Caco-2 (cell line): ENCODE measurements at regions not wholly inside any gene's neighbourhood (a gene's known extent, or its start where the extent isn't known, plus 50 kb on each side); places are given as distances from the start of the nearest gene placed in this dataset.

Source experiments
- BruUV-seq: library from RNA; stranded (reverse); fragments of 400-500 nt; replicated peaks from 2 replicates; lab custom pipeline; 2021; lab: Mats Ljungman, UMichigan
- CTCF ChIA-PET: fragments of 300-600 bp; sonication (Branson Sonifier 250); formaldehyde crosslinking; loops from one replicate; lab custom pipeline; 2022; ENCODE audit warnings: antibody characterized with exemption; lab: Charles Lee
- POLR2A ChIA-PET: fragments of 300-600 bp; sonication (Branson Sonifier 250); formaldehyde crosslinking; loops from one replicate; lab custom pipeline; 2022; ENCODE audit warnings: antibody characterized with exemption; lab: Charles Lee
- DNase-seq, 2 experiments: peaks; one replicate each; pipeline versions ENCODE4 v3.0.0 to v3.0.0-alpha.2; 2020 to 2022
- H3K27me3 ChIP-seq: replicated peaks from 2 replicates; pipeline ENCODE4 v1.6.0; 2011; ENCODE audit warnings: low read length; ENCODE audit not compliant: control insufficient read depth, insufficient read depth
- H3K36me3 ChIP-seq: 2 replicates; pipeline ENCODE4 v1.5.1; 2011; ENCODE audit warnings: low read length; ENCODE audit not compliant: control insufficient read depth, insufficient read depth
- H3K4me1 ChIP-seq: fragments of 250-450 bp; sonication (Bioruptor Pico); 2 replicates; pipeline ENCODE4 v1.5.1; 2020; ENCODE audit warnings: mild to moderate bottlenecking
- H3K4me3 ChIP-seq: 2 replicates; pipeline ENCODE4 v1.5.1; 2011; ENCODE audit warnings: low read depth, mild to moderate bottlenecking, control low read depth, low read length
- H3K9me3 ChIP-seq: fragments of 250-450 bp; sonication (Bioruptor Pico); 2 replicates; pipeline ENCODE4 v1.5.1; 2020; ENCODE audit warnings: mild to moderate bottlenecking, moderate library complexity
- H3K27ac Mint-ChIP-seq: one replicate; pipeline ENCODE4 v1.8.0; 2022; ENCODE audit warnings: mixed read lengths; ENCODE audit not compliant: unreplicated experiment
- H3K27me3 Mint-ChIP-seq: one replicate; pipeline ENCODE4 v1.8.0; 2022; ENCODE audit warnings: mixed read lengths; ENCODE audit not compliant: insufficient read depth, unreplicated experiment
- H3K36me3 Mint-ChIP-seq: one replicate; pipeline ENCODE4 v1.8.0; 2022; ENCODE audit warnings: mild to moderate bottlenecking, mixed read lengths; ENCODE audit not compliant: insufficient read depth, unreplicated experiment
- H3K4me1 Mint-ChIP-seq: one replicate; pipeline ENCODE4 v1.8.0; 2022; ENCODE audit warnings: low read depth, mixed read lengths; ENCODE audit not compliant: unreplicated experiment
- H3K4me3 Mint-ChIP-seq: one replicate; pipeline ENCODE4 v1.8.0; 2022; ENCODE audit warnings: mild to moderate bottlenecking, moderate library complexity, mixed read lengths; ENCODE audit not compliant: unreplicated experiment
- H3K9me3 Mint-ChIP-seq: one replicate; pipeline ENCODE4 v1.8.0; 2022; ENCODE audit warnings: mixed read lengths; ENCODE audit not compliant: unreplicated experiment
- intact Hi-C: fragments of 100-400 bp; cut with micrococcal nuclease; formaldehyde crosslinking; loops from one replicate; pipeline ENCODE4 v1.10.0; 2022; ENCODE audit not compliant: unreplicated experiment
- TF ChIP-seq, protein P1 (sequence below), 2 experiments: fragments of 200-600 bp in 1 of 2; IDR thresholded peaks; 1 replicate in 1 of 2; 2 replicates in 1 of 2; pipeline versions ENCODE4 v1.5.1 to v1.8.0; 2011 to 2022; ENCODE audit warnings: antibody characterized with exemption in 1 of 2, control low read depth in 1 of 2, inconsistent platforms in 1 of 2, low read depth in 1 of 2, low read length in 1 of 2, mild to moderate bottlenecking in 1 of 2, moderate library complexity in 1 of 2; ENCODE audit not compliant: insufficient read depth in 1 of 2, severe bottlenecking in 1 of 2, unreplicated experiment in 1 of 2

DNA sequence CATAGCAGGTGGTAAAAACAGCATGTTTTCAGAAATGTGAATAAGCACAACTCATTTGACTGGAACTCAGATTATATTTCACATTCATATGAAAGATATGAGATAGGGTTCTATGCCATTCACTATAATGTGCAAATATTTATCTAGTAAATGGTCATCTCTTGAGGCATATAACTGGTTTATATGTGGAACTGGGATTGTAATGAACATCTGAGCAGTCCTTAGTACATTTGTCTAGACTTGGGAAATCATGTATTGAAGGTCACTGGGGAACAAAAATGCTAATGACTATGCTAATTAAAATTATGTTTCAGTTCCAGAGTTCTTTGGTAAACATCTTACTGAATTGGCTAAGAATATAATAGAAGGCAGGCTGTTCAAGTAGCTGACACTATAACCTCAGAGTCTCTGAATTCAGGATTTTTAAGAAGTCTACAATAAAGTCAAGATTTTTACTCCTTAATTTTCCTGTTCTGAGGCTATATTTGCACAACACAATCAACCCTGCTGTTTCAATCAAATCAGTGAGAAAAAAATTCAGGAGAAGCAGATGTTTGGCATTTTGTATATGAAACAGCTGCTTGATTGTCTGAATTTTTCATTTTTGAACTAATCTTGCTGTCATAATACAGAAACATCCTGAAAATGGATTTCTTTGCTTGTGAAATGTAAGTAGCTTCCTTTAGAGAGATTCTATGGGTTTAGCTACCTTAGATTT is 244.8 kb upstream of the RGS18 start:
- BruUV-seq, result no TSS peak
- Histone ChIP-seq H3K4me1 (peaks cover 16% of the 10 kb centered on the region; the same call in 1 of the 2 replicates), H3K9me3 (no peaks in the 10 kb centered on the region), H3K4me3 (no peak overlapping the region), H3K36me3 (no peaks in the 10 kb centered on the region), H3K27me3 (no peaks in the 10 kb centered on the region)
- H3K36me3 Mint-ChIP-seq, result no peaks in the 10 kb centered on the region
- no peak overlapping the region for H3K27ac Mint-ChIP-seq
- POLR2A ChIA-PET, result no interaction called here
- H3K4me1 Mint-ChIP-seq, result peaks cover 19% of the 10 kb centered on the region
- no peak for DNase-seq
- TF ChIP-seq, protein P1, sequence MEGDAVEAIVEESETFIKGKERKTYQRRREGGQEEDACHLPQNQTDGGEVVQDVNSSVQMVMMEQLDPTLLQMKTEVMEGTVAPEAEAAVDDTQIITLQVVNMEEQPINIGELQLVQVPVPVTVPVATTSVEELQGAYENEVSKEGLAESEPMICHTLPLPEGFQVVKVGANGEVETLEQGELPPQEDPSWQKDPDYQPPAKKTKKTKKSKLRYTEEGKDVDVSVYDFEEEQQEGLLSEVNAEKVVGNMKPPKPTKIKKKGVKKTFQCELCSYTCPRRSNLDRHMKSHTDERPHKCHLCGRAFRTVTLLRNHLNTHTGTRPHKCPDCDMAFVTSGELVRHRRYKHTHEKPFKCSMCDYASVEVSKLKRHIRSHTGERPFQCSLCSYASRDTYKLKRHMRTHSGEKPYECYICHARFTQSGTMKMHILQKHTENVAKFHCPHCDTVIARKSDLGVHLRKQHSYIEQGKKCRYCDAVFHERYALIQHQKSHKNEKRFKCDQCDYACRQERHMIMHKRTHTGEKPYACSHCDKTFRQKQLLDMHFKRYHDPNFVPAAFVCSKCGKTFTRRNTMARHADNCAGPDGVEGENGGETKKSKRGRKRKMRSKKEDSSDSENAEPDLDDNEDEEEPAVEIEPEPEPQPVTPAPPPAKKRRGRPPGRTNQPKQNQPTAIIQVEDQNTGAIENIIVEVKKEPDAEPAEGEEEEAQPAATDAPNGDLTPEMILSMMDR (IDR thresholded peaks at IDR 0.05; ENCODE audit: insufficient read depth in 1 of 2, low read depth in 1 of 2, low read length in 1 of 2, severe bottlenecking in 1 of 2, unreplicated experiment in 1 of 2), result no peak
- H3K9me3 Mint-ChIP-seq, result peaks cover 22% of the 10 kb centered on the region
- intact Hi-C loops, result no loop called here
- no peaks in the 10 kb centered on the region for H3K27me3 Mint-ChIP-seq
- CTCF ChIA-PET, result no interaction called here
- H3K4me3 Mint-ChIP-seq, result no peak overlapping the region

DNA sequence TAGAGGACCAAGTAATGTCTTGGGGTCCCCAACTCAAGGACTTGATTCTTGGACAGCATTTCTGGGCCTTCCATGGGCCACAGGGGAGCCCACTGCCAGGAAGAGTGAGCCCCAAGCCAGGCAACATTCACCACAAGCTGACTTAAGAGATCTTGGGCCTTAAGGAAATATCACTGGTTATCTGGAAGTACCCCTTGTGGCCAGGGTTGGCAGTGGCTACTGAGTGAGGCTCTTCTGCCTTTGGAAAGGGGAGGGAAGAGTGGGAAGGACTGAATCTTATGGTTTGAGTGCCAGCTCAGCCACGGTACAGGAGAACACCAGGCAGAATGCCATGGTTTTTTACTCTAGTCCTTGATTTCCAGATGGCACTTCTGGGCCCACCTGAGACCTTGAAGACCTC is 228.9 kb upstream of the RGS18 start:
- intact Hi-C loops, result no loop called here
- TF ChIP-seq, protein P1 (IDR thresholded peaks at IDR 0.05; ENCODE audit: insufficient read depth in 1 of 2, low read depth in 1 of 2, low read length in 1 of 2, severe bottlenecking in 1 of 2, unreplicated experiment in 1 of 2), result no peak
- DNase-seq, result no peak
- no TSS peak for BruUV-seq
- Histone ChIP-seq H3K36me3 (no peaks in the 10 kb centered on the region), H3K4me3 (no peak overlapping the region), H3K27me3 (no peaks in the 10 kb centered on the region), H3K4me1 (no peaks in the 10 kb centered on the region), H3K9me3 (no peaks in the 10 kb centered on the region; the same call in 1 of the 2 replicates)
- no peaks in the 10 kb centered on the region for H3K27me3 Mint-ChIP-seq
- H3K4me3 Mint-ChIP-seq, result no peak overlapping the region
- H3K36me3 Mint-ChIP-seq, result no peaks in the 10 kb centered on the region
- CTCF ChIA-PET, result no interaction called here
- H3K4me1 Mint-ChIP-seq, result no peaks in the 10 kb centered on the region
- H3K27ac Mint-ChIP-seq, result no peak overlapping the region
- POLR2A ChIA-PET, result no interaction called here
- peaks cover 10% of the 10 kb centered on the region for H3K9me3 Mint-ChIP-seq

DNA sequence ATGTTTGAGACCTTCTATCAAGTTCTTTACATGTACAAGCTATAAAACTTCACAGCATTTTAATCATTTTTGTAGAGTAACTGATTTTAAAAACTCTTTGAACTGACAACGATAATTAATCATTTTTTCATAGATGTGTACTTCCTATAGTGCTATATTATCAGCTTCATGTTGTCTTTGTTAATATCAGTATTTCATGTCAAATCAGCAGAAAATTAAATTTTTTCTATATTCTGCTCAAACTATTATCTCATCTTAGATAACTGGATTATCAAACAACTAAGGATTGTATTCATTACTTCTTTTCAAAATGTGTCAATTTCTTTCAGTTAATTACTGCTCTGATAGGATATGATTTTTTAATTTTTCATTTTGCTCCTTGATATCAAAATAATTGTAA is 214.6 kb upstream of the RGS18 start:
- Mint-ChIP-seq H3K27me3 (no peaks in the 10 kb centered on the region), H3K9me3 (no peaks in the 10 kb centered on the region), H3K4me1 (no peaks in the 10 kb centered on the region), H3K36me3 (no peaks in the 10 kb centered on the region), H3K4me3 (no peak overlapping the region), H3K27ac (no peak overlapping the region)
- no TSS peak for BruUV-seq
- Histone ChIP-seq H3K4me3 (no peak overlapping the region), H3K9me3 (no peaks in the 10 kb centered on the region), H3K36me3 (no peaks in the 10 kb centered on the region), H3K27me3 (no peaks in the 10 kb centered on the region), H3K4me1 (no peaks in the 10 kb centered on the region)
- POLR2A ChIA-PET, result no interaction called here
- intact Hi-C loops, result no loop called here
- TF ChIP-seq, protein P1 (IDR thresholded peaks at IDR 0.05; ENCODE audit: insufficient read depth in 1 of 2, low read depth in 1 of 2, low read length in 1 of 2, severe bottlenecking in 1 of 2, unreplicated experiment in 1 of 2), result no peak
- no peak for DNase-seq
- CTCF ChIA-PET, result no interaction called here
